ENCODE measurements at regions not wholly inside any gene's neighbourhood (a gene's known extent, or its start where the extent isn't known, plus 50 kb on each side); places are given as distances from the start of the nearest gene placed in this dataset.

- no peak overlapping the region for H3K27ac ChIP-seq (ENCODE audit: low read length in 2 of 2)
- Mint-ChIP-seq H3K27ac (no peak overlapping the region), H3K9me3 (ENCODE audit: insufficient read depth) (no peaks in the 10 kb centered on the region), H3K27me3 (no peaks in the 10 kb centered on the region), H3K4me1 (no peaks in the 10 kb centered on the region), H3K4me3 (no peak overlapping the region)
- H3K36me3 ChIP-seq (replicated peaks in 1 of 2; ENCODE audit: control extremely low read depth in 1 of 2, control insufficient read depth in 1 of 2, extremely low read depth in 1 of 2, insufficient read depth in 2 of 2, low read length in 1 of 2) = no peaks in the 10 kb centered on the region
- intact Hi-C loops (cut with micrococcal nuclease) = no loop called here
- no peaks in the 10 kb centered on the region for H3K27me3 ChIP-seq (replicated peaks in 1 of 4; ENCODE audit: control extremely low read depth in 1 of 4, control insufficient read depth in 3 of 4, insufficient read depth in 4 of 4, low read length in 3 of 4)
- peaks cover 0 to 4% (median 0%) of the 10 kb centered on the region in 3 donors for H3K9me3 ChIP-seq (ENCODE audit: control extremely low read depth in 1 of 3, control insufficient read depth in 2 of 3, insufficient read depth in 1 of 3, low read length in 2 of 3)
- ChIA-PET CTCF (no interaction called here), POLR2A (no interaction called here)
- H3K4me3 ChIP-seq (ENCODE audit: control extremely low read depth in 1 of 5, extremely low read depth in 1 of 5, insufficient read depth in 1 of 5, low read depth in 2 of 5, low read length in 4 of 5) = no peak overlapping the region
- no peak for ATAC-seq (ENCODE audit: low read depth)
- TF ChIP-seq CTCF (IDR thresholded peaks at IDR 0.05) = no peak
- TF ChIP-seq EZH2 (IDR thresholded peaks at IDR 0.05; ENCODE audit: borderline replicate concordance, insufficient read depth, low read depth, low read length, poor library complexity, severe bottlenecking) = no peak
- WGBS (ENCODE audit: insufficient coverage) = no CpG with 5 or more reads among the region's 1 CpG
- no peak for DNase-seq
- no peak overlapping the region for H3K9ac ChIP-seq (ENCODE audit: low read length)
- H4K20me1 ChIP-seq (ENCODE audit: control insufficient read depth, insufficient read depth, low read length, poor library complexity, severe bottlenecking) = no peaks in the 10 kb centered on the region
- H3K4me1 ChIP-seq (ENCODE audit: control insufficient read depth in 2 of 2, insufficient read depth in 2 of 2, low read length in 2 of 2) = no peaks in the 10 kb centered on the region
- H2AFZ ChIP-seq (ENCODE audit: insufficient read depth, low read depth, low read length, poor library complexity, severe bottlenecking) = no peak overlapping the region
- H3K4me2 ChIP-seq (replicated peaks; ENCODE audit: low read depth, low read length, poor library complexity, severe bottlenecking) = no peak overlapping the region
- no peaks in the 10 kb centered on the region for H3K79me2 ChIP-seq (ENCODE audit: control insufficient read depth, insufficient read depth, low read length)
Observed at GRCh38 chr14:43090380-43090779, 1416.7 kb downstream of the FSCB start.

- intact Hi-C loops (cut with micrococcal nuclease) = no loop called here
- H3K9ac ChIP-seq (ENCODE audit: low read length) = no peak overlapping the region
- ATAC-seq (ENCODE audit: low read depth) = no peak
- Mint-ChIP-seq H3K4me1 (no peaks in the 10 kb centered on the region), H3K4me3 (no peak overlapping the region), H3K27me3 (no peaks in the 10 kb centered on the region), H3K9me3 (ENCODE audit: insufficient read depth) (peaks cover 3% of the 10 kb centered on the region), H3K27ac (no peak overlapping the region)
- H3K36me3 ChIP-seq (replicated peaks in 1 of 2; ENCODE audit: control extremely low read depth in 1 of 2, control insufficient read depth in 1 of 2, extremely low read depth in 1 of 2, insufficient read depth in 2 of 2, low read length in 1 of 2) = no peaks in the 10 kb centered on the region
- no peak overlapping the region for H3K4me2 ChIP-seq (replicated peaks; ENCODE audit: low read depth, low read length, poor library complexity, severe bottlenecking)
- no peaks in the 10 kb centered on the region for H3K27me3 ChIP-seq (replicated peaks in 1 of 4; ENCODE audit: control extremely low read depth in 1 of 4, control insufficient read depth in 3 of 4, insufficient read depth in 4 of 4, low read length in 3 of 4)
- no peaks in the 10 kb centered on the region for H3K4me1 ChIP-seq (ENCODE audit: control insufficient read depth in 2 of 2, insufficient read depth in 2 of 2, low read length in 2 of 2)
- no peak overlapping the region for H3K4me3 ChIP-seq (ENCODE audit: control extremely low read depth in 1 of 5, extremely low read depth in 1 of 5, insufficient read depth in 1 of 5, low read depth in 2 of 5, low read length in 4 of 5)
- no CpG with 5 or more reads among the region's 2 CpGs for WGBS (ENCODE audit: insufficient coverage)
- POLR2A ChIA-PET = no interaction called here
- no peak for TF ChIP-seq EZH2 (IDR thresholded peaks at IDR 0.05; ENCODE audit: borderline replicate concordance, insufficient read depth, low read depth, low read length, poor library complexity, severe bottlenecking)
- TF ChIP-seq CTCF (IDR thresholded peaks at IDR 0.05) = no peak
- peaks cover 0 to 4% (median 1%) of the 10 kb centered on the region in 3 donors for H3K9me3 ChIP-seq (ENCODE audit: control extremely low read depth in 1 of 3, control insufficient read depth in 2 of 3, insufficient read depth in 1 of 3, low read length in 2 of 3)
- H4K20me1 ChIP-seq (ENCODE audit: control insufficient read depth, insufficient read depth, low read length, poor library complexity, severe bottlenecking) = no peaks in the 10 kb centered on the region
- CTCF ChIA-PET = no interaction called here
- H3K79me2 ChIP-seq (ENCODE audit: control insufficient read depth, insufficient read depth, low read length) = no peaks in the 10 kb centered on the region
- H3K27ac ChIP-seq (ENCODE audit: low read length in 2 of 2) = no peak overlapping the region
- no peak for DNase-seq
- no peak overlapping the region for H2AFZ ChIP-seq (ENCODE audit: insufficient read depth, low read depth, low read length, poor library complexity, severe bottlenecking)
Observed at GRCh38 chr14:43087666-43088065, 1419.4 kb downstream of the FSCB start.

Measured in B cell (primary cell).